Colonic mucosa (tissue), 4 donors: ENCODE measurements at regions not wholly inside any gene's neighbourhood (a gene's known extent, or its start where the extent isn't known, plus 50 kb on each side); places are given as distances from the start of the nearest gene placed in this dataset.

ENCODE experiments used
- DNase-seq: peaks from one replicate; pipeline ENCODE4 v3.0.0-alpha.2; 2020
- H3K27ac ChIP-seq: fragments of 200-600 bp; one replicate; pipeline ENCODE4 v1.8.0; 2021
- H3K27me3 ChIP-seq: fragments of 200-600 bp; one replicate; pipeline ENCODE4 v1.8.0; 2021
- H3K36me3 ChIP-seq: fragments of 200-600 bp; one replicate; pipeline ENCODE4 v1.8.0; 2021
- H3K4me1 ChIP-seq: fragments of 200-600 bp; one replicate; pipeline ENCODE4 v1.8.0; 2021; ENCODE audit warnings: mild to moderate bottlenecking
- H3K4me3 ChIP-seq: fragments of 200-600 bp; one replicate; pipeline ENCODE4 v1.8.0; 2021
- H3K9ac ChIP-seq, 2 donors: one replicate each; pipeline ENCODE4 v1.7.0; 2013; ENCODE audit warnings: control low read depth in 2 of 2, low read depth in 2 of 2, low read length in 2 of 2
- H3K9me3 ChIP-seq: fragments of 200-600 bp; one replicate; pipeline ENCODE4 v1.8.0; 2021
- intact Hi-C: fragments of 100-400 bp; cut with DNase I; formaldehyde crosslinking; loops from one replicate; pipeline ENCODE4 v1.14.1; 2022
- TF ChIP-seq, protein P1 (sequence below): fragments of 200-600 bp; IDR thresholded peaks from one replicate; pipeline ENCODE4 v1.8.0; 2022; ENCODE audit warnings: antibody characterized with exemption, mild to moderate bottlenecking
- donor health status: healthy.
- donor health status: DM: no; HTN: no; CAD: no.
- donor health status: DM: no; HTN: no; CAD: no.

DNA sequence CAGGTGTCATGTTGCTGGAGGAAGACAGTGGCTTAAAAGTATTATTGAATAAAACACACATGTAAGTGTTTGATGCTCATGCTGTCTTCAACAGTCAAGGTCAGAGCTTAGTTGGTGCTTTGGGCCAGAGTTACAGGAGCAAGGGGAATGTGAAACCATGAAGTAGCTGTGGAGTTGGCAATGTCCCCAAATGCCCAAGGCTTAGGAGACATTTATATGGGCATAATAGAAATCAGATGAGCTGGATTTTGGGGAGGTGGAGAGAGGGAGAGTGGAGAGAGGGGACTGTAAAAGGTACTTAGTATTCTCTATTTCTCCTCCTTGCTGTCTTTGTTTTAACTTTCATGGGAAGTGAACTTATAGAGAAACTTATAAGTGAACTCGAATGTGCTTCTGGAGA, 407.8 kb downstream of the ETS1 start:
- intact Hi-C loops, result loop anchor here (10.0 kb wide), 1 partner anchor 105 kb away; no protein-coding TSS in a partner anchor
- no peak overlapping the region for H3K27ac ChIP-seq
- no peak for DNase-seq

DNA sequence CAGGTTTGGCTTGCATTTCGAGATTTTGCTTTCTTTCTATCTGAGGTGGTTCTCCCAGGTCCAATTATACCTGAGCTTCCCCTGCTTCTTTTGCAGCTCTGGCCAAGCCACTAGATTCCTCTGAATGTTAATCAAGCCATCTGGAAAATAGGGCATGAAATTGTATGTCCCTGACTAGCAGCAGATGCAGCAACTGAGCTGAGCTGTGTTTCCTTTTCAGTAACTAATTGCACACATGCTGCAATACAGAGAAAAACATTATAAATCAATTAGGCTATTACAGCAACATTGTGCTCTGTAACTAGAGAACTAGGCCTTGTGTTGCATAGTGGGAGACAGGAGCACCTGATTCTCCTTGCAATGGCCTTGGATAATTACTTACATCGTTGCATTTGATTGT, 408.3 kb downstream of the ETS1 start:
- Histone ChIP-seq H3K27me3 (no peaks in the 10 kb centered on the region), H3K27ac (no peak overlapping the region), H3K36me3 (no peaks in the 10 kb centered on the region), H3K4me3 (no peak overlapping the region), H3K9ac (no peak overlapping the region), H3K9me3 (no peaks in the 10 kb centered on the region), H3K4me1 (no peaks in the 10 kb centered on the region)
- DNase-seq, result no peak
- TF ChIP-seq, protein P1, sequence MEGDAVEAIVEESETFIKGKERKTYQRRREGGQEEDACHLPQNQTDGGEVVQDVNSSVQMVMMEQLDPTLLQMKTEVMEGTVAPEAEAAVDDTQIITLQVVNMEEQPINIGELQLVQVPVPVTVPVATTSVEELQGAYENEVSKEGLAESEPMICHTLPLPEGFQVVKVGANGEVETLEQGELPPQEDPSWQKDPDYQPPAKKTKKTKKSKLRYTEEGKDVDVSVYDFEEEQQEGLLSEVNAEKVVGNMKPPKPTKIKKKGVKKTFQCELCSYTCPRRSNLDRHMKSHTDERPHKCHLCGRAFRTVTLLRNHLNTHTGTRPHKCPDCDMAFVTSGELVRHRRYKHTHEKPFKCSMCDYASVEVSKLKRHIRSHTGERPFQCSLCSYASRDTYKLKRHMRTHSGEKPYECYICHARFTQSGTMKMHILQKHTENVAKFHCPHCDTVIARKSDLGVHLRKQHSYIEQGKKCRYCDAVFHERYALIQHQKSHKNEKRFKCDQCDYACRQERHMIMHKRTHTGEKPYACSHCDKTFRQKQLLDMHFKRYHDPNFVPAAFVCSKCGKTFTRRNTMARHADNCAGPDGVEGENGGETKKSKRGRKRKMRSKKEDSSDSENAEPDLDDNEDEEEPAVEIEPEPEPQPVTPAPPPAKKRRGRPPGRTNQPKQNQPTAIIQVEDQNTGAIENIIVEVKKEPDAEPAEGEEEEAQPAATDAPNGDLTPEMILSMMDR, result no peak
- intact Hi-C loops, result loop anchor here (10.0 kb wide), 1 partner anchor 106 kb away; no protein-coding TSS in a partner anchor

More for the DNA sequence above, 407.8 kb downstream of the ETS1 start:
- H3K9me3 ChIP-seq, result no peaks in the 10 kb centered on the region
- H3K4me3 ChIP-seq, result no peak overlapping the region
- TF ChIP-seq, protein P1, result no peak
- H3K27me3 ChIP-seq, result no peaks in the 10 kb centered on the region
- no peaks in the 10 kb centered on the region for H3K36me3 ChIP-seq
- H3K9ac ChIP-seq, result no peak overlapping the region
- H3K4me1 ChIP-seq, result no peaks in the 10 kb centered on the region

DNA sequence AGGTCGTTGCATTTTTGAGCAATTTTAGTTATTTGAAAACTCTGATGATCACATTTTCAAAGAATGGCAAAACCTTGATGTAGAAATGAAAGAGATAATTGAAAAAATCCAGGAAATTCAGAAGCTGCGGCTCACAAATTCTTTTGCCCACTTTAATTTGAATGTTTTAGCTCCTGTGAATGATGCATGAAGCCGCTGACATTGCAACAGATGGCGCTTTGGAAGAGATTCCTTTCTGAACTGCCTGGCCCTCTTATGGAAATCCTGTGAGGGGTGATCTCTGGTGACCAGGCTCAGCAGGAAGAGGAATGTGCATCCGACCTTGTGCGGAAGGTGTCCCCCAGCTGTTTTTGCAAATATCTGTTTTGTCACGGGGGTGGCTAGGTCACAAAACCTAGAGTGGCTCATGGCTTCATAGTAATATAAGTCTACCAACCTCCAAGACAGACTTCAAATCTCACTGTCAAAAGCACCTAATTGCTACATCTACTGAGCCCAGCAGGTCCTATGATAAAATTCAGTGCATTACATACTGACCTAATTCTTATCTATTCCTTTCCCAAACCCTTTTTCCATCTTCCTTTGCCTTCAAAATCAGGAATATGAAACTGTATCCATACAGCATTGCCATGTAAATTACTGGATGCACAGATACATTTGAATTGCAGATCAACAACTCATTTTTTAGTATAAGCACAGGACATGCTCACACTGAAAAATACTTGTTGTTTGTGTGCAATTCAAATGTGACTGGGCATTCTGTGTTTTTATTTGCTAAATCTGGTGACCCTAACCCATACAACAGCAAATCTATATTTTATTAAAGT, 412.7 kb downstream of the ETS1 start:
- intact Hi-C loops, result loop anchor here (5.0 to 10.0 kb wide), 2 partner anchors 110 to 658 kb away; no protein-coding TSS in a partner anchor
- H3K4me1 ChIP-seq, result no peaks in the 10 kb centered on the region
- no peak overlapping the region for H3K27ac ChIP-seq
- no peak for DNase-seq
- H3K9me3 ChIP-seq, result no peaks in the 10 kb centered on the region
- TF ChIP-seq, protein P1, result no peak
- H3K4me3 ChIP-seq, result no peak overlapping the region
- no peaks in the 10 kb centered on the region for H3K36me3 ChIP-seq
- H3K27me3 ChIP-seq, result no peaks in the 10 kb centered on the region
- H3K9ac ChIP-seq, result no peak overlapping the region

DNA sequence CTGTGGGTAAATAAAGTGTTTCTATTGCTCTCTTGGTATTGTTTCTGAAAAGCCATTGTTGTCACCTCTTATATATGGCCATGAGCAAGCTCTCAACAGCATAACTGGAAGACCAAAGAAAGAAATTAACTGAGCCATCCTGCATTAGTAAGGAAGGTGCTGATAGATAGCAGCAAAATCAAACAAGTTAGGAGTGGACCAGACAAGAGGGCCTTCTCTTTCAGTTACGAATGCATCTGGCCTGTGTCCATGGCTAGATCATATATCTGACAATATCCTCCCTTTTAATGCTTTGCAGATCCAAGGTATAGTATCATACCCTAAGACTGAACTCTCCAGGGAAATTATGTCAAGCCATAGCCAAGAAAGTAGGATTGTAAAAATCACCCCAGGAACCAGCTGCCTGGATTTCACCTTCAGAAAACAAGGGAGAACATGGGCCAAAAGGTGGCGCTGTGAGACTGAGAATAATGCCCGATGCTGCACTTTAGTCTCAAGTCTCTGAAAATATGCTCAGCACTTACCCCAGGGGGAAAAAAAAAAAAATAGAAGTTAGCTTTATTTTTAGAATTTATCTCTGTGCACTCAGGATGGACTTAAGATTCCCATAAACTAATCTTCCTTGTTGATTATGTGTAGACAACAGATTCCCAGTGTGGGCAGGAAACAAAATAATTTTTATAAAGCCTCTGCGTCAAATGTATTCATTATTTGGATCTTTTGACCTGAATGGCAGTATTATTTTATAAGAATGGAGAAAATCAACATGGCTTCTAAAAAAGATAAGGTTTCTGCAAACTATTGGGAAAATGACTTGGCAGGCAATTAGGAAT, 415.1 kb downstream of the ETS1 start:
- H3K4me3 ChIP-seq, result no peak overlapping the region
- no peak overlapping the region for H3K27ac ChIP-seq
- DNase-seq, result peak; percentile 81
- TF ChIP-seq, protein P1, result peak; percentile 62
- no peaks in the 10 kb centered on the region for H3K4me1 ChIP-seq
- H3K27me3 ChIP-seq, result no peaks in the 10 kb centered on the region
- intact Hi-C loops, result loop anchor here (2.0 to 10.0 kb wide), 3 partner anchors 113 to 660 kb away; no protein-coding TSS in a partner anchor
- H3K36me3 ChIP-seq, result no peaks in the 10 kb centered on the region
- no peak overlapping the region for H3K9ac ChIP-seq
- no peaks in the 10 kb centered on the region for H3K9me3 ChIP-seq

DNA sequence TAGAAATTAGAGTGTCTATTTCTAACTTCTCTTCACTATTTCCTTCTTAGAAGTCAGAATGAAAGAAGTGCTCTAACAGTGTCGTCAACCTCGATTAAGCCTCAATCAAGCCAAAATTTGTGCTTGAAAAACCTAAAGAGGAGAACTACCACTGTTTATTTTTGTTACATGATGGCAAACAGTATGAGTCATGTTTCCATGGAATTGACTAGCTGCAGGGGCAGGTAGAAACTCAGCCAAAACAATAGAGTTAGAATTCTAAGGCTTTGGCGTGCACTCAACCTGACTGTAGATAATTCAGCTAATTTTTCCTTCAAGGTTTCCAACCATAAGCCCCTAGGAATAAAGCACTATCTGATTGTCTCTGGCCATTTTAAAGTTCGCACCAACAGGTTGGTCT, 415.9 kb downstream of the ETS1 start:
- intact Hi-C loops, result loop anchor here (5.0 to 10.0 kb wide), 2 partner anchors 113 to 661 kb away; no protein-coding TSS in a partner anchor
- Histone ChIP-seq H3K9ac (no peak overlapping the region), H3K27ac (no peak overlapping the region)

More for the DNA sequence above, 415.9 kb downstream of the ETS1 start:
- Histone ChIP-seq H3K9me3 (no peaks in the 10 kb centered on the region), H3K27me3 (no peaks in the 10 kb centered on the region), H3K36me3 (no peaks in the 10 kb centered on the region), H3K4me1 (no peaks in the 10 kb centered on the region), H3K4me3 (no peak overlapping the region)
- TF ChIP-seq, protein P1, result no peak
- no peak for DNase-seq
